Hematopoietic multipotent progenitor cell treated with erythropoietin and hydrocortisone succinate and interleukin-3 and kit ligand, for 4 days (in vitro differentiated cells): ENCODE measurements at regions not wholly inside any gene's neighbourhood (a gene's known extent, or its start where the extent isn't known, plus 50 kb on each side); places are given as distances from the start of the nearest gene placed in this dataset.

Experiments used
- DNase-seq: peaks from one replicate; pipeline ENCODE4 v3.0.0-alpha.2; 2015

DNA sequence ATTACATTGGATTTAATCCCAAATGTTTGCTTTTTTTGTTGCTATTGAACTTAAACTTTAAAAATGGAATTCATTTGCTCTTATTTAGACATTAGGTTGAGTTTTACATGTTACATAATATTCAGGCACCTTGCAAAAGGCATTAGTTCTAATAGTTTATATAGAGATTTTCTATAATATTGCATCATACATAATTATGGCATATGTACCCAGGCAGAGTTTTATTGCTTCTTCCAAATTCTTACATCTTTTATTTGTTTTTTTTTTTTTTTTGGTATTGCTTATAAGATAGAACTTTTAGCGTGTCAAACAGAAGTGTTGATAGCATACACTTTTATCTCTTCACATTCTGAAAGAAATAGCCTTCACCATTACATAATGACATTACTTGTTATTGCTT is 487.7 kb downstream of the GABRG1 start:
- DNase-seq: no peak

DNA sequence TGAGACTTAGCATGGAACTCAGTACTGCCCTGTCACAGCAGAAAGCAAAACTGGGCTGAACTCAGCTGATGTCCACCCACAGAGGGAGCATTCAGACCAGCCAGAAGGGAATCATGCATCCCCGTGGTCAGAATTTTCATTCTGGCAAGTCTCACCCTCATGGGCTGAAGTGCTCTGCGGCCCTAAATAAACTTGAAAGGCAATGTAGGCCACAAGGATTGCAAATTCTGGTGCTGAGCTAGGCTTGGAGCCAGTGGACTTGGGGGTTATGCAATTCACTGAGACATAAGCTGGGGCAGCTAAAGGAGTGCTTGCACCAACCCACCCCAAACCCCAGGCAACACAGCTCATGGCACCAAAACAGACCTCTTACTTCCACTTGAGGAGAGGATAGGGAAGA is 494.1 kb downstream of the GABRG1 start:
- no peak for DNase-seq

DNA sequence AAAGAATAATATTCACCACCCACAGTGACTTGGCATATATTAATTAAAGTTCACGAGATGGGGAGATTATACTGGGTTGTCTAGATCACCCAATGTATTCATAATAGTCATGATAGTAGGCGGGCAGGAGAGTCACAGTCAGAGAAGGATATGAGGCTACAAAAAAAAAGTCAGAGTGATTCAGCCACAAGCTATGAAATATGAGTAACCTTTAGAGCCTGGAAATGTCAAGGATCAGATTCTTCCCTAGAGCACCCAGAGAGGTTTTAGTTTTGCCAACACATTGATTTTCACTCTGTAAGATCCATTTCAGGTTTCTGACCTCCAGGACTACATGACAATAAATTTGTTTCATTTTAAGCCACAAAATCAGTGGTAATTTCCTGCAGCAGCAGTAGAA is 501.9 kb downstream of the GABRG1 start:
- no peak for DNase-seq

DNA sequence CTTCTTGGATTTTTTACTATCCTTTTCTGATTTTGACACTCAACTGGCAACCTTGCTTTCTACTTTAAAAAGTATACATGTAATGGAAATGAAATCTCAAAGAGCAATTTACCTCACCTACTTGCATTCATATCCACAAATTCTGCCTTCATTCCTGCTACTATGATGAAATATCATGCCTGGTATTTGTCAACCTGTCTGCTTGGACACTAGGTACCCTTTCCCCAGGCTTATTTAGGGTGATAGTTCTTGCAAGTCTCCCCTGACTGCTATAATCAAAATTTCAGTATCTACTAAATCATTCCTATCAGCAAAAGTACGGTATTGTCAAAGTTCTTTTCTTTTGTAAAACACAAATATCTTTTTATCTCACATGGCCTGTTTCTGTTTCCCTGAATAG is 503.0 kb downstream of the GABRG1 start:
- DNase-seq: no peak

DNA sequence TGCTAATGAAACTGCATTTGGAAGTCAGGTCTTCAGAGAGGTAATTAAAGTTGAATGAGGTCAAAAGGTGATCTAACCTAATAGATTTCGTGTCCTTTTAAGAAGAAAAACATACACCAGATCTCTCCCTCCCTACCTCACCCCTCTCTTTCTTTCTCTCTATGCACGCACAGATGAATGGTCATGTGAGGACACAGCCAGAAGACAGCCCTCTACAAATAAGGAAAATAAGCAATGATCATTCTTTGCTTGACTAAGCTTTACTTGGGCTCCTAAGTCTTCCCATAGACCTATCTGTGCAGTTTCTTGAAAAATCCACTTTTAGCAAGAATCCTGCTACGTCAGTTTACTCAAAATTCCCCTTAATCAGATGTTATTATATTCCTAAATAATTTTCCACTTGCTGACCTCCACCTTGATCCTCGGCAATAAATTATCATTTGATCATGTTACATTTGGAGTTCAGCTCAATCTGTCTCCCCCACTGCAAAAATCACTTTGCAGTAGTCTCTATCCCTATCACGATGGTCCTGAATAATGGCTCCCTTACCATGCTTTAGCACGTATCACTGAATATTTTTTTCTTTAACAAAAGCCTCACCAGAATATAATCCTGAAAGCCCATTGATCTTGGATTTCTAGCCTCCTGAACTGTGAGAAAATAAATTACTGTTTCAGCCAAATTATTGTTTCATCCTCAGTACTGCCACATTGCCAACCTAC is 527.3 kb downstream of the GABRG1 start:
- DNase-seq: no peak

DNA sequence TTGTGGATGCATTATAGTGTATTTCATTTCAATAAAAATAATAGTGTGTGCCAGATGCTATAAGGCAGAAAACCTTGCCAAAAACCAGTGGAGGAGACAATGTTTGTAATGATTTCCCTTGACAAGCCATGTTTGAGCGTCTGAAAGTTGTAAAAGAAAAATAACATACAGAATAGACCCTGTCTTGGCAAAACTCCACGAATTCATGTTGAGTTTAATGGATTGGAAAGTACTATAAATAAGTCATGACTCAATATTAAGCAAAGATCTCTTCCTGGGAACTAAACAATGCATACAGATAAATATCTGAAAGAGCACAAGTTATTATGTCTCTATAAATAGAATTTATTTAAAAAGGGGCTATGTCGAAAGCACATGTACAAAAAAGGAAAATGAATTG is 543.5 kb downstream of the GABRG1 start:
- no peak for DNase-seq

DNA sequence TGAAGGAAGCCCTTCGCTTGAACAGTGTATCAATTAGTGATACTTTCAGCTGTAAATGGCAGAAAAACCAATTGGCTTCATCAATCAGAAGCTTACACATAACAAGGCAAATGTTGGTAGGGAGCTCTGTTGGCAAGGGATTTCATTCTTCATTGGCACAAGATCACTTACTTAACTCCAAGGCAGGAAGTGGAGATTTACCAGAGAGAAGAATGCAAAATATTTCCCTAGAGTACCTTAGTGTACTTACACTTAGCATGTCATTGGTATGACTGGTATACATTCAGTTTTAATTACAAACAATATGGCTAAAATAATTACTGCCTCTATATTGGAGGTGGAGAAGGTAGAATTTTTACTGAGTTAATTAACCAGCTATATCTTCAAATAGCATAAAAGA is 545.0 kb downstream of the GABRG1 start:
- DNase-seq: no peak

DNA sequence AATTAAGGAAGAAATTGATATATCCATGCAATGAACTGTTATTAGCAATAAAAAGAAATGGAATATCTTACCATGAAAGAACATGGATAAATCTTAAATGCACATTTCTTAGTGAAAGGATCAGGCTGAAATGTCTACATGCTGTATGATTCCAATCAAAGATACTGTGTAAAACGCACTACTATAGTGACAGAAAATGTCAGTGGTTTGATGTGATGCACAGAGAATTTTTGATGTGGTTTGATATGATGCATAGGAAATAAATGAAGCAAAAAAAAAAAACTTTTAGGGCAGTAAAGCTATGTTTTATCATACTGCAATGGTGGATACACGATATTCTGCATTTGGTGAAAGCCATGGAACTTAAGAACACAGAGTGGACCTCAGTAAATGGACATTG is 547.6 kb downstream of the GABRG1 start:
- DNase-seq: no peak

DNA sequence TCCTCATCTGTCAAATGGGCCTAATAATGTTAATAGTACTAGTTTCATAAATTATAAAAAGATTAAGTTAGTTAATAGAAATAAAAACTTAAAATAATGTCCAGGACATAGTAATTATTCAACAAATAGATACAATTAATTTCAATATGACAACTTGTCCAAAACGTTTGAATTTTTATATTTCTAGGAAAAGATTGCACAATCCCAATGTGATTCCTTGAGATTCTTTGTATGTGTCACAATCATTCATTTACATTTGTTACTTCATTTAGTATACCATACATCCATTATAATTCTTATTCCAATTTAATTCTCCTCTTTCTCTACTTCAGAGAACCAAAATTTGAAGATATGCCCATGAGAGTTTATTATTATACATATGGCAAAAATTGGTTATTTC is 554.2 kb downstream of the GABRG1 start:
- no peak for DNase-seq

DNA sequence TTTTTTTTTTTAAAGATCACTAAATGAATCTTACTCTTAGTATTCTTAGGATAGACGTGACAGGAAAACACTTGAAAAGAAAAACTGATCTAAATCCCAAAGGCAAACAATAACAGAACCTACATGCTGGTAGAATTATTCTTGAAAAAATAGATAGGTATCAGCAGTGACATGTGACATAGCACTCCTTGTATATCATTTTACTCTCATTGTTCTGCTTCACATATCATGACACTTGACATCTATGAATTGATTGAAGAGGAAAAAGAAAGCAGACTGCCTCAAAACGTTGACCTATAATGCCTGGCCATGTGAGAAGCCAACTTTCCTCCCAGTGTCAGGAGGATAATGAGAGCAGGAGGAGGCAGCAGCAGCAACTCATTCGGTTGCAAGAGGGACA is 555.2 kb downstream of the GABRG1 start:
- DNase-seq: no peak

DNA sequence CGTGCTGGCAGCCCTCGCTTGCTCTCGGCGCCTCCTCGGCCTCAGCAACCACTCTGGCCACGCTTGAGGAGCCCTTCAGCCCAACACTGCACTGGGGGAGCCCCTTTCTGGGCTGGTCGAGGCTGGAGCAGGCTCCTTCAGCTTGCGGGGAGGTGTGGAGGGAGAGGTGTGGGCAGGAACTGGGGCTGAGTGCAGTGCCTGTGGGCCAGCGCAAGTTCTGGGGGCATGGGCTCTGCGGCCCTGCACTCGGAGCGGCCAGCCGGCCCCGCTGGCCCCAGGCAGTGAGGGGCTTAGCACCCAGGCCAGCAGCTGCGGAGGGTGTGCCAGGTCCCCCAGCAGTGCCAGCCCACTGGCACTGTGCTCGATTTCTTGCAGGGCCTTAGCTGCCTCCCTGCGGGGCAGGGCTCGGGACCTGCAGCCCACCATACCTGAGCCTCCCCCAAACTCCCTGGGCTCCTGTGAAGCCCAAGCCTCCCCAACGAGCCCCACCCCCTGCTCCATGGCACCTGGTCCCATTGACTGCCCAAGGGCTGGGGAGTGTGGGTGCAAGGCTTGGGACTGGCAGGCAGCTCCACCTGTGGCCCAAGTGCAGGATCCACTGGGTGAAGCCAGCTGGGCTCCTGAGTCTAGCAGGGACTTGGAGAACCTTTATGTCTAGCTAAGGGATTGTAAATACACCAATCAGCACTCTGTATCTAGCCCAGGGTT is 556.8 kb downstream of the GABRG1 start:
- no peak for DNase-seq

DNA sequence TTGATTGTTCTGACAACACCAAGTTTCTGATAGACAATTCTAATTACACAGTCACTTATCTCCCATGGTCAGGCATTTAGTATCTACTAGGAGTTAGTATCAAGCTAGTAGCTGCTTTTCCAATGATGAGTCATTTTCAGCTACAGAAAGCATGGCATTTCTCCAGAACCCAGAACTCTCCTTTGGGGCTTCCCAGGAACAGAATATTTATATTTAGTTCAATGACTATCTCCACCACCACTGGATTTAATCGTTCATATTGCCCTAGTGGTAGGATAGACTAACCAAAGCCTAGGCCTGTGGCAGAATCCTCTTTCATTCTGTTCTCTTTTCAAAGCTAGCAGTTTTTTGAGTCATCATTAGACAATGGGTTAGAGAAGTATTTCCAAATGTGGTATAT is 569.4 kb downstream of the GABRG1 start:
- peak; percentile 14 for DNase-seq

DNA sequence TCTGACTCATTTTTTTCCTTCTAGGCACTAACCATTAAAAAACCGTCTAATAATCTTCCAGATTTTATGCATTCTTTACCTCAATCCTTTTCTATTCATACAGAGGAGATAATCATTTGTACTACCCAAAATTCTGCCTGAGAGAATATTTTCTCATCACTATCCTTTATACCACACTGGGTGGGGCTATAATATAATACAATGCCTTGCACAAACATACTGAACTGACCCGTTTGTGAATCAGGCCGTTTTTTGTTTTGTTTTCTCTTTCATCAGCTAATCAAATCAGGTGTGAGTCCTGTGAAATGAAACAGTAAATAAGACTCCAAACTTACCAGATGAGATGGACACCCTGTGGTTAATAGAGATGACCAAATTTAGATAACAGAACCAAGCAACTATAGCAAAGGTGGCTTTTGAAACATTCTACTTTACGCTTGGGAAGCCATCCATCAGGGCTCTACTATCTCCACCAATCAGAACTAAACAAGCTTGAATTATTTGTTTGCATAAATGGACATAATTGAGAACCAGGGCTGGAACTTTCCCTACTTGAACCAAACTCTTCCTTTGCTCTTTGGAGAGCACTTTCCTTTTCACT is 573.0 kb downstream of the GABRG1 start:
- DNase-seq: peak; percentile 5

DNA sequence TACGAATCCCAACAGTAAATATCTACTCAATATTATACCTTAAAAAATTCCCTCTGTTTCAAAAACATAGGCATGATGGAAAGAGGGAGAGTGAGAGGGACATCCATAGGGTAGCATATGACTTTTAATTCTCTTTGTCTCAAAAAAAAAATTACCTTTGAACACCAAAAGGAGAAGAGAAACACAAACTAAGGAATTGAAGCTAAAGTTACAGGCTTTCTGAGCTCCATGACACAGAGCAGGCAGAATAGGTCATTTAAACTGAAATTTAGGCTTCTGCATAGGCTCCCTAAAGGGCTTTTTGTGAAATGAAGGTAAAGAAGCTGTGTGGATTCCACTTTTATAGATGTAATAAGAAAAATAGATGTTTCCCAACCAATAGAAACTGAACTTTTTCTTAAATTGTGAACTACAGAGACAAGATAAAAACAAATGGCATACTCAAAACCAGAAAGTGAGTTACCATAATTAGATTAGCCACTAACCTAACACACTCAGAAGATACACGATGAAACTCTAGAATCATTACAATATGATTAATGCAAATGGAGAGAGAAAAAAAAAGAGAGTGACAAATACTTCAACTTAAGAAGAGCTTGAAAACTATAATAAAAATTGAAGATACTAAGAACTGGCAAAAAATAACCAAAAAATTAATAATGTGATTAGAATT is 584.6 kb downstream of the GABRG1 start:
- DNase-seq: no peak

DNA sequence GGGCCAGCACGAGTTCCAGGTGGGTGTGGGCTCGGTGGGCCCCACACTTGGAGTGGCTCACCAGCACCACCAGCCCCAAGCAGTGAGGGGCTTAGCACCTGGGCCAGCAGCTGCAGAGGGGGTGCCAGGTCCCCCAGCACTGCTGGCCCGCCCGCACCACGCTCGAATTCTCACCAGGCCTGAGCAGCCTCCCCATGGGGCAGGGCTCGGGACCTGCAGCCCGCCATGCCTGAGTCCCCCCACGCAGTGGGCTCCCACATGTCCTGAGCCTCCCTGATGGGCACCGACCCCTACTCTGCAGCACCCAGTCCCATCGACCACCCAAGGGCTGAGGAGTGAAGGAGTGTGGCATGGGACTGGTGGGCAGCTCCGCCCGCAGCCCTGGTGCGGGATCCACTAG is 593.4 kb downstream of the GABRG1 start:
- no peak for DNase-seq

DNA sequence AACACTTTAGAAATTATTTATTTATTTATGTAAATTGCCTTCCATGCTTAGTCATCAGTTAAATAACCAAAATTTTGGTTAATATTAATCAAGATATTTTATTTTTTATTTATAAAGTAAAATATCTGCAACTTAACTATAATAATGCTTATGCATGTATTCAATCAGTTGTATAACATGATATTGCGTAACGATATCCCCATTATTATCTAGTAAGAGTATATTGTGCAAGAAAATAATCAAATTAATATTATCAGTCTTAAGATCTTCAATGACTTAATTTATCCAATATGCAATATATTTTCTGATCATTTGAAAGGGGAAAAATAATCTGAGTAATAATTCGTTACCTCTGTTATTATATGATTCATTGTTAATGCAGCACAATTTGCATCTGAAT is 596.7 kb downstream of the GABRG1 start:
- DNase-seq: no peak

DNA sequence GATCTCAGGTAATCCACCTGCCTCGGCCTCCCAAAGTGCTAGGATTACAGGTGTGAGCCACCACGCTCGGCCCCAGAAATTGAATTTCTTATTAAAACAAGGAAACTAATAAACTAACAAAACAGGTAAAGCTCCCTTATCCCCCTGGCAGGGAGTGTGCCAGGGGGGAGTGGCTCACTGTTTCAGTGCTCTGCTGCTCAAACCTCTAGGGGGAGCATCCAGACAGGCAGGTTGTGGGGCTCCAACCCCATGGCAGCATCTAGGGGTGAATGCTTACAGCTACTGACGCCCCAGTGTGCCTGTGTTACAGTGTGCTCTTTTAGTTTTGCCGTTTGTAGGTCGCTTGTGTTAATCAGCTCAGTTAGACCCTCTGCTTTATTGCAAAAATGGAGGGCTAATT is 605.0 kb downstream of the GABRG1 start:
- no peak for DNase-seq

DNA sequence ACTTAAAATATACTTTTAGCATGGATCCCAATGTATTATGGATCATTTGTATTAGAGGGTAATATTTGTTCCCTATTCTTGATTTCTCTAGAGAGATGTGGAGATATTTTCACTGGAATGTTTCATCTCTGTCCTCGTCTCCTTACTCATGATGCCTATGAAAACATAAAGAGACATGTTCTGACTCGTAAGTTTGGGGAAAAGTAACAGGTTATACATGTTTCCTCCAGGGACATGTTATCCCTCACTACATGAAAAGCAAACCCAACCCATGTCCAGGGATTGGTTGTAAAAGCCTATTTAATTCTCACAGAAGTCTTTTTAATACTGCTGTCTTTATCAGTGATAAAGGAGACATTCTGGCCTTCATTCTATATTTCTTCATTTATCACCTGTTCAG is 621.4 kb downstream of the GABRG1 start:
- DNase-seq: no peak

DNA sequence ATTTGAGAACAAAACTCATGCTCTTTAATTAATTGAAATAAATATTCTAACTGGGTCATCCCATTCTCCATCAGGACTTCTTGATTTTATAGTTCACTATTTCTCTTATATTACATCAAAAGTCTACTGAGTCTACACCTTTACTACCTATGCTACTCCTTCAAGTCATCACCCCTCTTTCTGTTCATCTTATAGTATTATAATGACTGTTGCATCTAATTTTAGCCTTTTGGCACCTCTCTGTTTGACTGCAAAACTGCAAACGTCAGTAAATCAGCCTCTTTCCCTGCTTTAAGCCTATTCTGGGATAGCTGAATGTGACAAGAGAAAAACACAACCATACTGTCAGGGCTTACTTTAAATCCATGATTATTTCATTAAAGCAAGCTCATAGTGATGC is 639.1 kb downstream of the GABRG1 start:
- no peak for DNase-seq

DNA sequence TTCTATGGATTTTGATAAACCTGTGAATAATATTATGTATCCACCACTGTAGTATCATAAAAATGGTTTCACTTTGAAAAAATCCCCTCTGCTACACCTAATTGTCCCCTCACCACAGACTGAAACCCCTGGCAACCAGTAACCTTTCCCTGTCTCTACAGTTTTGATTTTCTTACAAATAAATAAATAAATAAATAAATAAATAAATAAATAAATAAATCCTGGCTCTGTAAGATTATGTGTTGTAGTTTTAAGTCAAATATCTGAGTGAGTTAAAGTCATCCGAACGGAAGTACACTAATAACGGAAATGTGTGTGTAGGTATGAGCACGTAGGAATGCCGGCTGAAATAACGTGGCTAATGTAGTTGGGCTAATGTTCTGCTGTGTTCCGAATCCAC is 641.5 kb downstream of the GABRG1 start:
- DNase-seq: no peak

DNA sequence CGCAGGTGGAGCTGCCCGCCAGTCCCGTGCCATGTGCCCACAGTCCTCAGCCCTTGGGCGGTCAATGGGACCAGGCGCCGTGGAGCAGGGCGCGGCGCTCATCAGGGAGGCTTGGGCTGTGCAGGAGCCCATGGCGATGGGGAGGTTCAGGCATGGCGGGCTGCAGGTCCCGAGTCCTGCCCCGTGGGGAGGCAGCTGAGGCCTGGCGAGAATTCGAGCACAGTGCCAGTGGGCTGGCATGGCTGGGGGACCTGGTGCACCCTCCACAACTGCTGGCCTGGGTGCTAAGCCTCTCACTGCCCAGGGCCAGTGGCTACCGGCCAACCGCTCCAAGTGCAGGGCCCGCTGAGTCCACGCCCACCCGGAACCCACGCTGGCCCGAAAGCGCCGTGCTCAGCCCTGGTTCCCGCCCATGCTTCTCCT is 646.5 kb downstream of the GABRG1 start:
- no peak for DNase-seq

DNA sequence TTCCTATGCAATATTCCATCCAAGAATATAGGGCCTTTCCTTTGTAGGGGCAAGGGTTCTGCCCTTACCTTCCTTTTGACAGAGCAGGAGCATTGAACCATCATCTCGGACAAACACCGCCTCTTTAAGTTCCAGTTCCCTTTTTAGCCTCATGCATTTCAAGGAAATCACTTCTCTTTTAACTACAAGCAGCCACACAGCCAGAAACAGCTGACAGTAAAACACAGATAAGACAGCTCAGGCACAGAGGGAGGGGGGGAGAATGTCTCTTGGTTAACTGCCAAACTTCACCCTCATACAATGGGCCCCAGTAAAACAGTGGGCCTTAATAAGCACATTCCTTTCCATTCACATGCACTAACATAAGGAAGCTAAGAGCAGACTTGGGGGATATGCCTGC is 648.3 kb downstream of the GABRG1 start:
- peak; percentile 79 for DNase-seq

DNA sequence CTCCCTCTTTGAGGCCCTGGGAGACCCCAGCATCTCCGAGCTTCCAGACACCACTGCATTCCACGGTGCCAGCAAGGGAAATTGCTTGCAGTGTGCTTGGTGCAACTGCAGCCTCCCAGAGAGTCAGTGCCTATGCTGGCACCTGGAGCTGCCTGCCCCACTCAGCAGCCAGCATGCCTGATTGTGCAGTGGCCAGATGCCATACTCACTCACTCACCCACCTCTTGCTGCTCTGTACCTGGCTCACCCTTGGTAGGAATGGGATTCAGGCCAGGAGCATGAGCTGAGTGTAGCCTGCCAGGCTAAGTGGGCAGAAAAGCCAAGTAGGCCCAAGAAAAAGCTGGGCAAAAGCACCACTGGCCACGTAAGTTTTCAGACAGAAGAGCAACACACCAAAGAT is 651.4 kb downstream of the GABRG1 start:
- DNase-seq: no peak

DNA sequence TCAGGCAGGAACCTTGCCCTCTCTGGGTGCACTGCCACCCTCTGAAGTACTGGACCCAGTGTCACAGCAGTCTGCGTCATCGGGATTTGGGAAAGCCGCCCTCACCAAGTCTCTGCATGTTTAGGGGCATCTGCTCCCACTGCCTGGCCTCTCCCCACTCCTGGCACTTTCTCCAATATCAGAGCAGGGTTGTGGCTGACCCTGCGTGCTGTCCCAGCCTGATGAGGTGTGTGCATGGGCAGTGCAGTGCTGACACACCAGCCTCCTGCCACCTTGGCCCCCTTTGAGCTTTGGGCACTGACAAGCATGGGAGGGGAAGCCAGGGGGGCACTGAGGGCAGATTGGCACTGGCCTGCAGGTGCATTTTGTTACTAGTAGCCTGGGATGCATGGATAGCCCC is 652.5 kb downstream of the GABRG1 start:
- no peak for DNase-seq
